ENCODE measurements at regions not wholly inside any gene's neighbourhood (a gene's known extent, or its start where the extent isn't known, plus 50 kb on each side); places are given as distances from the start of the nearest gene placed in this dataset.
"Not testable (repeated sequence)": the region's sequence is repeated elsewhere in the genome, so short reads cannot be mapped to it uniquely, and the experiment has no call there.

DNA sequence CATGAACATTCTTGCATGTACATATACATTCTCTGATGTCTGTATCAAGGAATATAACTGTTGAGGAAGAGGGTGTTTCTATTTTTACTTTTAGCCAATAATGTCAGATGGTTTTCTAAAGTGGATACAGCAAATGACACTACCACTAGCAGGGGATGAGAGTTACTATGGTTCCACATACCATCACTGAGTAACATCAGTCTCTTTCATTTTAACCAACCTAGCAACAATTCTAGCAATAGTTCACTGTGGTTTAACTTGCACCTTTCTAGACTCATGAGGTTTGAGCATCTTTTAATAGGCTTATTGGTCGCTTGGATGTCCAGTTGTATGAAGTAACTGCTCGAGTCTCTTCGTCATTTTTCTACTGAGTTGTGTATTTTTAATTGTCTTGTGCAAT is 68.5 kb upstream of the ZNF746 start:
- no peak for TF ChIP-seq POLR2A (IDR thresholded peaks at IDR 0.05; ENCODE audit: low read depth, low read length)
- no peak for FAIRE-seq
- DNase-seq (ENCODE audit: insufficient read length, low spot score), result no peak

GRCh38 chr7:149565096-149565382 is 67.4 kb upstream of the ZNF746 start:
- FAIRE-seq (no peak), DNase-seq (ENCODE audit: insufficient read length, low spot score) (no peak)
- no peak for TF ChIP-seq POLR2A (IDR thresholded peaks at IDR 0.05; ENCODE audit: low read depth, low read length)

GRCh38 chr7:149564340-149565095 is 66.9 kb upstream of the ZNF746 start:
- DNase-seq (ENCODE audit: insufficient read length, low spot score), result no peak
- no peak for TF ChIP-seq POLR2A (IDR thresholded peaks at IDR 0.05; ENCODE audit: low read depth, low read length)
- no peak for FAIRE-seq

GRCh38 chr7:149562602-149563001 is 65.0 kb upstream of the ZNF746 start:
- no peak for TF ChIP-seq POLR2A (IDR thresholded peaks at IDR 0.05; ENCODE audit: low read depth, low read length)
- DNase-seq (ENCODE audit: insufficient read length, low spot score), result no peak
- no peak for FAIRE-seq

- no peak for DNase-seq (ENCODE audit: insufficient read length, low spot score)
- no peak for FAIRE-seq
- TF ChIP-seq POLR2A (IDR thresholded peaks at IDR 0.05; ENCODE audit: low read depth, low read length), result no peak
These were observed 63.5 kb upstream of the ZNF746 start for GRCh38 chr7:149561072-149561471.

- FAIRE-seq, result no peak
- TF ChIP-seq POLR2A (IDR thresholded peaks at IDR 0.05; ENCODE audit: low read depth, low read length), result no peak
- no peak for DNase-seq (ENCODE audit: insufficient read length, low spot score)
These were observed 62.1 kb upstream of the ZNF746 start for GRCh38 chr7:149559711-149560110.

DNA sequence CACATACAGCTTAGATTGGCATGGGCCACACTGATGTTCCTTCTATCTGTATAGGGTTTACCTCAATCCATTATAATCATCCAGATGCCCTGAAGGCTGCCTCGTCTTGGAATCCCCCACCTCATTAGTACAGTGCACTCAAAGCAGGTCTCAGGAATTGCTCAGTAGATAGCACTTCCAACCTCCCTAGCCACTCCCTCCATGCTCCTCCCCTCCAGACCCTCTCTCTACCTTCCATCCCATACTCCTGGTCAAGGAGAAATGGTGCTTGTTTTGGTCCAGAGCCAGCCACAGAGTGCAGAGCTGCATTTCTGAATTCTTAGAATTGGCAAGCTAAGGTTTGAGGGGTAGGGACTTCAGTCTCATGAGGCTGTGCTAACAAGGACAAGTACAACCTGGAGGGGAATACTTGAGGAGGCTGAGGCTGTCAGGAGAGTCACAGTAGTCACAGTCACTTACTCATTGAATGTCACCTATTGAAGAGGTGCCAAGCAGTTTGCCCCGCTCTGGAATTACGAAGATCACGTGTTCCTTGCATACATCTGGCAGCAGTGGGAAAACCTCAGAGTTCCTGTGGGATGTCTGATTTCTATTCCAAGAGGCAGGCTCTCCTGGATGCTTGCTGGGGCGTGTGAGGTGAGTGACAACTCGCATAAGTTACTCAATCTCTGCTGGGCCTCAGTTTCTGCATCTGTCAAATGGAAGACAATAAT is 60.7 kb upstream of the ZNF746 start:
- peak; percentile 78 for DNase-seq (ENCODE audit: insufficient read length, low spot score)
- peak; percentile 76 for FAIRE-seq
- no peak for TF ChIP-seq POLR2A (IDR thresholded peaks at IDR 0.05; ENCODE audit: low read depth, low read length)

DNA sequence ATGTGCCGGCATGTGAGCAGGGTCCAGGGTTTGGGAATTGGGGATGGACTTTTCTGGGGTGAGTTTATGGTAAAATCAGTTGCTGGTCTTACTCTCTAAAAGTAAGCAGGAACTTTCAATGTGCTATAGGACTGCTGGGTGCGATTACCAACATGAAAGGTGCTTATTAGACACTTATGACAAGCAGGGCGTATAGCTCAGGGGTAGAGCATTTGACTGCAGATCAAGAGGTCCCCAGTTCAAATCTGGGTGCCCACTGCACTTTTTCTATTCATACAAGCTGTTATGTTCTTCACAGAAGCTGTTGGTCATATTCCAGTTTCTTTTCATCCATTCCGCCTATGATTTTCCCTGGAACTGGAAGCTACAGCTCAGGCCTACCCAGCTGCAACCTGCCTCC is 58.9 kb upstream of the ZNF746 start:
- not testable (repeated sequence) for FAIRE-seq; DNase-seq (ENCODE audit: insufficient read length, low spot score)

GRCh38 chr7:149554821-149555220 is 57.2 kb upstream of the ZNF746 start:
- not testable (repeated sequence) for FAIRE-seq; DNase-seq (ENCODE audit: insufficient read length, low spot score)

DNA sequence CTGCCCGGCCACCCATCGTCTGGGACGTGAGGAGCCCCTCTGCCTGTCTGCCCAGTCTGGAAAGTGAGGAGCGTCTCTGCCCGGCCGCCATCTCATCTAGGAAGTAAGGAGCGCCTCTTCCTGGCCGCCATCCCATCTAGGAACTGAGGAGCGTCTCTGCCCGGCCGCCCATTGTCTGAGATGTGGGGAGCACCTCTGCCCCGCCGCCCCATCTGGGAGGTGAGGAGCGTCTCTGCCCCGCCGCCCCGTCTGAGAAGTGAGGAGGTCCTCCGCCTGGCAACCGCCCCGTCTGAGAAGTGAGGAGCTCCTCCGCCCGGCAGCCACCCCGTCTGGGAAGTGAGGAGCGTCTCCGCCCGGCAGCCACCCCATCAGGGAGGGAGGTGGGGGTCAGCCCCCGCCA is 56.4 kb upstream of the ZNF746 start:
- DNase-seq (ENCODE audit: insufficient read length, low spot score); FAIRE-seq: not testable (repeated sequence)

- FAIRE-seq, result no peak
- no peak for TF ChIP-seq POLR2A (IDR thresholded peaks at IDR 0.05; ENCODE audit: low read depth, low read length)
- no peak for DNase-seq (ENCODE audit: insufficient read length, low spot score)
These were observed 55.2 kb upstream of the ZNF746 start for GRCh38 chr7:149552799-149553198.

Measured in H54 (cell line).